Panc1 (cell line): ENCODE measurements at regions not wholly inside any gene's neighbourhood (a gene's known extent, or its start where the extent isn't known, plus 50 kb on each side); places are given as distances from the start of the nearest gene placed in this dataset.

Experiments
- ATAC-seq: fragments of 200-7000 bp; cut with Tn5 transposase; 2 replicates; pipeline ENCODE4 v1.9.1; 2020; ENCODE audit warnings: mild to moderate bottlenecking, moderate library complexity
- BruUV-seq: library from RNA; stranded (reverse); fragments of 400-500 nt; replicated peaks from 2 replicates; lab custom pipeline; 2021; lab: Mats Ljungman, UMichigan
- CTCF ChIA-PET: fragments of 300-600 bp; sonication (Branson Sonifier 250); formaldehyde crosslinking; loops from one replicate; lab custom pipeline; 2022; ENCODE audit warnings: antibody characterized with exemption; lab: Charles Lee
- POLR2A ChIA-PET: fragments of 300-600 bp; sonication (Branson Sonifier 250); formaldehyde crosslinking; loops from one replicate; lab custom pipeline; 2022; ENCODE audit warnings: antibody characterized with exemption; lab: Charles Lee
- DNase-seq: peaks from one replicate; pipeline ENCODE4 v3.0.0-alpha.2; 2010; ENCODE audit warnings: low read depth, low spot score
- H3K27ac ChIP-seq: 2 replicates; pipeline ENCODE4 v1.5.1; 2011; ENCODE audit warnings: mild to moderate bottlenecking, low read length, inconsistent platforms
- H3K27me3 ChIP-seq: fragments of 200-500 bp; sonication (Bioruptor generic); 2 replicates; pipeline ENCODE4 v1.6.0; 2014; ENCODE audit warnings: low read length, inconsistent platforms; ENCODE audit not compliant: control insufficient read depth, insufficient read depth
- H3K36me3 ChIP-seq: fragments of 200-500 bp; sonication (Bioruptor generic); 2 replicates; pipeline ENCODE4 v1.5.1; 2014; ENCODE audit warnings: inconsistent platforms, mild to moderate bottlenecking, low read length, moderate library complexity; ENCODE audit not compliant: control insufficient read depth, insufficient read depth
- H3K4me1 ChIP-seq: 2 replicates; pipeline ENCODE4 v1.5.1; 2011; ENCODE audit warnings: inconsistent platforms, mild to moderate bottlenecking, low read length, moderate library complexity; ENCODE audit not compliant: control insufficient read depth, insufficient read depth
- H3K4me3 ChIP-seq, 2 experiments: 2 replicates each; pipeline ENCODE4 v1.5.1; 2011 to 2012; ENCODE audit warnings: low read depth in 2 of 2, low read length in 2 of 2, mild to moderate bottlenecking in 2 of 2, inconsistent platforms in 1 of 2, moderate library complexity in 1 of 2
- H3K9me3 ChIP-seq: fragments of 200-500 bp; sonication (Bioruptor generic); 2 replicates; pipeline ENCODE4 v1.5.1; 2014; ENCODE audit warnings: low read depth, mild to moderate bottlenecking, inconsistent platforms, low read length, moderate library complexity; ENCODE audit not compliant: control insufficient read depth, insufficient read depth
- CTCF ChIP-seq: fragments of 450-650 bp; IDR thresholded peaks from 2 replicates; pipeline ENCODE4 v1.5.1; 2017; ENCODE audit warnings: mild to moderate bottlenecking
- POLR2AphosphoS5 ChIP-seq: IDR thresholded peaks from 2 replicates; pipeline ENCODE4 v1.6.1; 2012; ENCODE audit warnings: mild to moderate bottlenecking, low read depth, low read length, moderate library complexity
- SIN3A ChIP-seq: IDR thresholded peaks from 2 replicates; pipeline ENCODE4 v1.6.1; 2012; ENCODE audit warnings: low read depth, mild to moderate bottlenecking, low read length, moderate library complexity, borderline replicate concordance; ENCODE audit not compliant: insufficient read depth
- TCF7L2 ChIP-seq: IDR thresholded peaks from 2 replicates; pipeline ENCODE4 v1.6.1; 2011; ENCODE audit warnings: mild to moderate bottlenecking, low read depth, low read length, inconsistent platforms
- in situ Hi-C: cut with HindIII; loops from 2 replicates; pipeline ENCODE4 v1.10.0; 2016; ENCODE audit warnings: low sequenced_read_pairs, low pct_unique_long_range_greater_than_20kb
- intact Hi-C: fragments of 100-400 bp; cut with micrococcal nuclease; formaldehyde crosslinking; loops from one replicate; pipeline ENCODE4 v1.10.0; 2022; ENCODE audit not compliant: unreplicated experiment
- TF ChIP-seq, protein P1 (sequence below), 2 experiments: IDR thresholded peaks; 2 replicates each; pipeline ENCODE4 v1.6.1; 2011 to 2012; ENCODE audit warnings: low read depth in 2 of 2, control low read depth in 1 of 2, low read length in 1 of 2, mild to moderate bottlenecking in 1 of 2, moderate library complexity in 1 of 2; ENCODE audit not compliant: insufficient read depth in 1 of 2

GRCh38 chr7:115840702-115841101 lies 189.9 kb downstream of the TFEC start:
- ATAC-seq (no peak), DNase-seq (no peak)
- in situ Hi-C loops = no loop called here
- BruUV-seq = no TSS peak
- H3K36me3 ChIP-seq = no peaks in the 10 kb centered on the region
- CTCF ChIA-PET = no interaction called here
- intact Hi-C loops = no loop called here
- TF ChIP-seq POLR2AphosphoS5 (no peak), TCF7L2 (no peak), CTCF (no peak), SIN3A (no peak)
- TF ChIP-seq, protein P1, sequence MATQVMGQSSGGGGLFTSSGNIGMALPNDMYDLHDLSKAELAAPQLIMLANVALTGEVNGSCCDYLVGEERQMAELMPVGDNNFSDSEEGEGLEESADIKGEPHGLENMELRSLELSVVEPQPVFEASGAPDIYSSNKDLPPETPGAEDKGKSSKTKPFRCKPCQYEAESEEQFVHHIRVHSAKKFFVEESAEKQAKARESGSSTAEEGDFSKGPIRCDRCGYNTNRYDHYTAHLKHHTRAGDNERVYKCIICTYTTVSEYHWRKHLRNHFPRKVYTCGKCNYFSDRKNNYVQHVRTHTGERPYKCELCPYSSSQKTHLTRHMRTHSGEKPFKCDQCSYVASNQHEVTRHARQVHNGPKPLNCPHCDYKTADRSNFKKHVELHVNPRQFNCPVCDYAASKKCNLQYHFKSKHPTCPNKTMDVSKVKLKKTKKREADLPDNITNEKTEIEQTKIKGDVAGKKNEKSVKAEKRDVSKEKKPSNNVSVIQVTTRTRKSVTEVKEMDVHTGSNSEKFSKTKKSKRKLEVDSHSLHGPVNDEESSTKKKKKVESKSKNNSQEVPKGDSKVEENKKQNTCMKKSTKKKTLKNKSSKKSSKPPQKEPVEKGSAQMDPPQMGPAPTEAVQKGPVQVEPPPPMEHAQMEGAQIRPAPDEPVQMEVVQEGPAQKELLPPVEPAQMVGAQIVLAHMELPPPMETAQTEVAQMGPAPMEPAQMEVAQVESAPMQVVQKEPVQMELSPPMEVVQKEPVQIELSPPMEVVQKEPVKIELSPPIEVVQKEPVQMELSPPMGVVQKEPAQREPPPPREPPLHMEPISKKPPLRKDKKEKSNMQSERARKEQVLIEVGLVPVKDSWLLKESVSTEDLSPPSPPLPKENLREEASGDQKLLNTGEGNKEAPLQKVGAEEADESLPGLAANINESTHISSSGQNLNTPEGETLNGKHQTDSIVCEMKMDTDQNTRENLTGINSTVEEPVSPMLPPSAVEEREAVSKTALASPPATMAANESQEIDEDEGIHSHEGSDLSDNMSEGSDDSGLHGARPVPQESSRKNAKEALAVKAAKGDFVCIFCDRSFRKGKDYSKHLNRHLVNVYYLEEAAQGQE (IDR thresholded peaks at IDR 0.05; ENCODE audit: insufficient read depth in 1 of 2, low read depth in 2 of 2, low read length in 1 of 2) = no peak
- POLR2A ChIA-PET = no interaction called here
- no peaks in the 10 kb centered on the region for H3K27me3 ChIP-seq
- H3K4me1 ChIP-seq = no peaks in the 10 kb centered on the region
- no peak overlapping the region for H3K4me3 ChIP-seq
- no peaks in the 10 kb centered on the region for H3K9me3 ChIP-seq
- no peak overlapping the region for H3K27ac ChIP-seq

DNA sequence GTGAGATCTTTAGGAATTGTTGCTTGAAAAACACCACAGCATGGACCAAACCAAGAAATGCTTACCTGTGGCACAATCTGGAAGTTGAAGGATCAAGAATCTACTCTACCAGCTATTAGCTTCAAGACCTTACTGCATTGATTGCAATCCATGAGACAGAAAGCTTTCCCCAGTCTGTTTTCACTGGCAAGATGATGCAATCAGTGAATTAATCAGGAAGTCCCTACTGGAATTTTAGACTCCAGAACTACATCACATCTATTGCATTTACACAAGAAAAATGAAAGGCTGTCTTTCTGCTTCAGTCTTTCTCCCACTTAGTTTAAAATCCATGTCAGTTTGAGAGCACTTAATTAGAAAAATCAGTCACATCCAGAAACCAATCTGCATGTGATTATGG lies 191.7 kb downstream of the TFEC start:
- Histone ChIP-seq H3K27me3 (no peaks in the 10 kb centered on the region), H3K36me3 (no peaks in the 10 kb centered on the region), H3K27ac (no peak overlapping the region), H3K9me3 (no peaks in the 10 kb centered on the region), H3K4me1 (no peaks in the 10 kb centered on the region), H3K4me3 (no peak overlapping the region)
- POLR2A ChIA-PET = no interaction called here
- ATAC-seq (no peak), DNase-seq (no peak)
- CTCF ChIA-PET = no interaction called here
- in situ Hi-C loops (no loop called here), intact Hi-C loops (no loop called here)
- TF ChIP-seq, protein P1 (IDR thresholded peaks at IDR 0.05; ENCODE audit: insufficient read depth in 1 of 2, low read depth in 2 of 2, low read length in 1 of 2) = no peak
- no peak for TF ChIP-seq SIN3A
- no peak for TF ChIP-seq CTCF
- no TSS peak for BruUV-seq
